KMS-11 (cell line): ENCODE measurements at regions not wholly inside any gene's neighbourhood (a gene's known extent, or its start where the extent isn't known, plus 50 kb on each side); places are given as distances from the start of the nearest gene placed in this dataset.

Experiments
- H2AFZ ChIP-seq: fragments of 200-600 bp; sonication (generic); 2 replicates; pipeline ENCODE4 v1.6.1; 2016; ENCODE audit warnings: antibody characterized with exemption, mixed run types, low read depth
- H3K27ac ChIP-seq: fragments of 200-600 bp; sonication (generic); 2 replicates; pipeline ENCODE4 v1.6.1; 2016; ENCODE audit warnings: mild to moderate bottlenecking, mixed run types
- H3K27me3 ChIP-seq: fragments of 200-600 bp; sonication (generic); 2 replicates; pipeline ENCODE4 v1.6.1; 2017; ENCODE audit warnings: mild to moderate bottlenecking, low read depth, mixed run types, moderate library complexity; ENCODE audit not compliant: insufficient read depth
- H3K36me3 ChIP-seq: fragments of 200-600 bp; sonication (generic); 2 replicates; pipeline ENCODE4 v1.6.1; 2017; ENCODE audit warnings: mild to moderate bottlenecking, mixed run types; ENCODE audit not compliant: insufficient read depth
- H3K4me1 ChIP-seq: fragments of 200-600 bp; sonication (generic); 2 replicates; pipeline ENCODE4 v1.6.1; 2016; ENCODE audit warnings: mild to moderate bottlenecking, low read depth, mixed run types; ENCODE audit not compliant: poor library complexity, severe bottlenecking
- H3K4me2 ChIP-seq: fragments of 200-600 bp; sonication (generic); 2 replicates; pipeline ENCODE4 v1.7.0; 2016; ENCODE audit warnings: mild to moderate bottlenecking, mixed run types
- H3K4me3 ChIP-seq: fragments of 200-600 bp; sonication (generic); IDR thresholded peaks from 2 replicates; pipeline ENCODE4 v1.6.1; 2017; ENCODE audit warnings: low read depth, low read length, mixed read lengths; ENCODE audit not compliant: insufficient read depth
- H3K79me2 ChIP-seq: fragments of 200-600 bp; sonication (generic); 2 replicates; pipeline ENCODE4 v1.6.1; 2016; ENCODE audit warnings: low read depth, mixed run types; ENCODE audit not compliant: insufficient read depth
- H3K9ac ChIP-seq: fragments of 200-600 bp; sonication (generic); 2 replicates; pipeline ENCODE4 v1.6.1; 2016; ENCODE audit warnings: mild to moderate bottlenecking, mixed run types
- H4K20me1 ChIP-seq: fragments of 200-600 bp; sonication (generic); 2 replicates; pipeline ENCODE4 v1.6.1; 2016; ENCODE audit warnings: mild to moderate bottlenecking, mixed run types; ENCODE audit not compliant: insufficient read depth
- TF ChIP-seq, protein P1 (sequence below): fragments of 200-600 bp; sonication (generic); conservative IDR thresholded peaks from 2 replicates; pipeline ENCODE4 v1.6.1; 2017; ENCODE audit warnings: low read depth, mild to moderate bottlenecking, antibody characterized with exemption, low read length, moderate library complexity, mixed read lengths

DNA sequence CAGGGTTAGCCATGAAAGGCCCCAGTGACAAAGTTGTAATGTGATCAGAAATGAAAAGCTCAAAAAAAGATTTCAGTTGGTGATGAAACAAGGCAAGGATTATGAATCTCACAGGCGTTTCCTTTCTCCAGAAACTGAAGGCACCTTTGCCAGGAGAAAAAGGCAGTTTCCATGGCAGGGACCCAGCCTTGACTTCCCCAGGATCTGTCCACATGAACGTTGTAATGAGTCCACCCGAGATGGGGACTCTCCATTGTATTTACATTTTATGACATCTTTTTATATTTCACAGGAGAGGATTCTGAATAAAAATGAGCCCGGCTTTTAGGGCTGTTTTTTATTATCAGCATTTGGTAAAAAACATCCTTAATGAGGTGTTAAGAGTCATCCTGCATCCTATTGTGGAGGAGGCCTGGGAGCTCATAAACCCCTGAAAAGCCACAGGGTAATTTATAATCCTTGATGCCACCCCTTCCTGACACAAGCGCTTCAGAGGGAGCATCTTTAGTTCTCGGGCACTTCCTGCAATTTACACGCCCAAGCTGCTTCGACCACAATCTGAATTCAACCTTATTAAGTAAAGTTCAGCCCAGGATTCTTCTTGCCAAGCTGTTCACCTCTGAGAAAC, 74.1 kb upstream of the SALL4 start:
- Histone ChIP-seq H3K79me2 (no peaks in the 10 kb centered on the region), H4K20me1 (no peaks in the 10 kb centered on the region), H3K36me3 (no peaks in the 10 kb centered on the region), H3K4me1 (no peaks in the 10 kb centered on the region), H3K27ac (no peak overlapping the region), H3K4me2 (no peak overlapping the region), H3K4me3 (no peak overlapping the region), H3K9ac (no peak overlapping the region), H2AFZ (no peak overlapping the region), H3K27me3 (no peaks in the 10 kb centered on the region)
- TF ChIP-seq, protein P1, sequence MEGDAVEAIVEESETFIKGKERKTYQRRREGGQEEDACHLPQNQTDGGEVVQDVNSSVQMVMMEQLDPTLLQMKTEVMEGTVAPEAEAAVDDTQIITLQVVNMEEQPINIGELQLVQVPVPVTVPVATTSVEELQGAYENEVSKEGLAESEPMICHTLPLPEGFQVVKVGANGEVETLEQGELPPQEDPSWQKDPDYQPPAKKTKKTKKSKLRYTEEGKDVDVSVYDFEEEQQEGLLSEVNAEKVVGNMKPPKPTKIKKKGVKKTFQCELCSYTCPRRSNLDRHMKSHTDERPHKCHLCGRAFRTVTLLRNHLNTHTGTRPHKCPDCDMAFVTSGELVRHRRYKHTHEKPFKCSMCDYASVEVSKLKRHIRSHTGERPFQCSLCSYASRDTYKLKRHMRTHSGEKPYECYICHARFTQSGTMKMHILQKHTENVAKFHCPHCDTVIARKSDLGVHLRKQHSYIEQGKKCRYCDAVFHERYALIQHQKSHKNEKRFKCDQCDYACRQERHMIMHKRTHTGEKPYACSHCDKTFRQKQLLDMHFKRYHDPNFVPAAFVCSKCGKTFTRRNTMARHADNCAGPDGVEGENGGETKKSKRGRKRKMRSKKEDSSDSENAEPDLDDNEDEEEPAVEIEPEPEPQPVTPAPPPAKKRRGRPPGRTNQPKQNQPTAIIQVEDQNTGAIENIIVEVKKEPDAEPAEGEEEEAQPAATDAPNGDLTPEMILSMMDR: no peak

DNA sequence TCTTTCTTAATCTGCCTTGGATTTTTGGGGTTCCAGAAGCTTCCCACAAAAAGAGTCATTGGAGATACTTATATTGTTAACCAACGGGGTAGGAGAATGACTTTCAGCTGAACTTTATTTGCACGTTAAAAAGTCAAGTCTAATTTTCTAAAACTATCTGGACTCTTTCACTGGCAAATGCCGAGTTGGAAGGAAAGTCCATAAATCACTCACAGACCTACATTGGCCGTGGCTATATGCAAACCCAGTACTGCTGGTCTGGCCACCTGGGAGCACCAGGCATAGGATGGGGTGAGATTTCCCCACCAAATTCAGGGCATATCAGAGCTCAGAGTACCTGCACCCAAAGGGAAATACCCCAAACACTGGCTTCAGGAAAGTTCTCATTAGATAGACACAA, 71.3 kb upstream of the SALL4 start:
- Histone ChIP-seq H3K27ac (no peak overlapping the region), H3K4me3 (no peak overlapping the region), H3K27me3 (no peaks in the 10 kb centered on the region), H4K20me1 (no peaks in the 10 kb centered on the region), H2AFZ (no peak overlapping the region), H3K4me2 (no peak overlapping the region), H3K79me2 (no peaks in the 10 kb centered on the region), H3K36me3 (no peaks in the 10 kb centered on the region), H3K9ac (no peak overlapping the region), H3K4me1 (no peaks in the 10 kb centered on the region)
- TF ChIP-seq, protein P1: no peak

DNA sequence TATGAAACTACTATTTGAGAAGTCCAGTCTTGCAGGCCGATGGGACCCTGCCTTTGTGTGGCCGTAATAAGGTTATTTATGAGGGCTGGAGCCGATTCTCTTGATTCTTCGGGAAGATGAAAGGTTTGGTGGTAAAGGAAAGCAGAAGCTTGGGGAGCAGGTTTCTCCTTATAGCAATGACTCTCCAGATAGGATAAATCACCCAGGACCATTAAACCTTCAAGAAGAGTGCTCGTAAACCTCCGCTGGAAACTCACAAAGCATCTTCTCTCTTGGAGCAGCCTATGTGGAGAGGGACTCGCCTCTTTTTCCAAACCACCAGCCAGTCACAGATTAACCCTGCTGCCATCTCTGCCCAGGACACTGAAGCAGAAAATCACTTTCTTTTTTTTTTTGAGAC, 69.6 kb upstream of the SALL4 start:
- Histone ChIP-seq H4K20me1 (no peaks in the 10 kb centered on the region), H3K4me1 (no peaks in the 10 kb centered on the region), H3K27ac (no peak overlapping the region), H3K4me3 (no peak overlapping the region), H3K36me3 (no peaks in the 10 kb centered on the region), H2AFZ (no peak overlapping the region), H3K79me2 (no peaks in the 10 kb centered on the region), H3K9ac (no peak overlapping the region), H3K4me2 (no peak overlapping the region), H3K27me3 (no peaks in the 10 kb centered on the region)
- TF ChIP-seq, protein P1: no peak

DNA sequence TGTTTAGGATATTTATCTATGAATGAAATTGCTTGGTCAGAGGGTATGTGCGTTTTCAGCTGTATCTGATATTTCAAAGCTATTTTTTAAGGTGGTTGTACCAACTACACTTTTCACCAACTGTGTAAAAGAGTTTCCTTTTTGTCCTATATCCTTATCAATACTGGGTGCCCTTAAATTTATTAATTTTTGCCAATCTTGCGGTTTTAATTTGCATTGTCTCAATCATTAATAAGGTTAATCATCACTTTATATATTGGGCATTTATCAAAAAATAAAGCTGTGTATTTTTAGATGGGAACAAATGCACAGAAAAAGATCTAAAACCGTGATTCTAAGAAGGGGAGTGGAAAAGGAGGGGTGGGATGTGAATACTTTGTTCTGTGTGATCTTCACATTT, 66.7 kb upstream of the SALL4 start:
- Histone ChIP-seq H3K4me1 (no peaks in the 10 kb centered on the region), H3K27me3 (no peaks in the 10 kb centered on the region), H3K27ac (no peak overlapping the region)

More for the DNA sequence above, 66.7 kb upstream of the SALL4 start:
- Histone ChIP-seq H3K4me2 (no peak overlapping the region), H3K79me2 (no peaks in the 10 kb centered on the region), H2AFZ (no peak overlapping the region), H3K9ac (no peak overlapping the region), H3K36me3 (no peaks in the 10 kb centered on the region), H4K20me1 (no peaks in the 10 kb centered on the region), H3K4me3 (no peak overlapping the region)
- TF ChIP-seq, protein P1: no peak
